Keratinocyte (primary cell): ENCODE measurements at regions not wholly inside any gene's neighbourhood (a gene's known extent, or its start where the extent isn't known, plus 50 kb on each side); places are given as distances from the start of the nearest gene placed in this dataset.

Source experiments
- DNase-seq: peaks from one replicate; pipeline ENCODE4 v3.0.0-alpha.2; 2011; ENCODE audit warnings: low read depth, missing footprints, low spot score
- FAIRE-seq: peaks from 2 replicates; lab custom pipeline; 2011; peaks lifted over from hg19 to GRCh38; lab: Jason Lieb, UNC
- H2AFZ ChIP-seq: 2 replicates; pipeline ENCODE4 v1.6.0; 2012; ENCODE audit warnings: low read length, control low read depth, inconsistent platforms; ENCODE audit not compliant: control insufficient read depth
- H3K27ac ChIP-seq: 2 replicates; pipeline ENCODE4 v1.5.1; 2011; ENCODE audit warnings: low read length; ENCODE audit not compliant: control insufficient read depth, insufficient read depth
- H3K27me3 ChIP-seq: 3 replicates; pipeline ENCODE4 v1.6.0; 2011; ENCODE audit warnings: low read length; ENCODE audit not compliant: control insufficient read depth, insufficient read depth; ENCODE audit errors: extremely low read depth
- H3K36me3 ChIP-seq, 2 experiments: 2 replicates in 1 of 2; 3 replicates in 1 of 2; pipeline ENCODE4 v1.5.1; 2011; ENCODE audit warnings: low read length in 2 of 2, mild to moderate bottlenecking in 1 of 2; ENCODE audit not compliant: control insufficient read depth in 2 of 2, insufficient read depth in 2 of 2; ENCODE audit errors: extremely low read depth in 1 of 2
- H3K4me1 ChIP-seq: 3 replicates; pipeline ENCODE4 v1.5.1; 2011; ENCODE audit warnings: low read length; ENCODE audit not compliant: control insufficient read depth, insufficient read depth; ENCODE audit errors: extremely low read depth
- H3K4me2 ChIP-seq: 3 replicates; pipeline ENCODE4 v1.6.0; 2011; ENCODE audit warnings: low read depth, low read length; ENCODE audit not compliant: control insufficient read depth, insufficient read depth; ENCODE audit errors: extremely low read depth
- H3K4me3 ChIP-seq, 3 experiments: fragments of 200-600 bp in 1 of 3; sonication (generic) in 1 of 3; 2 replicates in 2 of 3; 3 replicates in 1 of 3; pipeline ENCODE4 v1.5.1; 2011 to 2016; ENCODE audit warnings: low read length in 3 of 3, mild to moderate bottlenecking in 3 of 3, control low read depth in 2 of 3, inconsistent platforms in 1 of 3, low read depth in 1 of 3, mixed read lengths in 1 of 3, mixed run types in 1 of 3, moderate library complexity in 1 of 3; ENCODE audit not compliant: control insufficient read depth in 2 of 3, insufficient read depth in 2 of 3; ENCODE audit errors: extremely low read depth in 1 of 3
- H3K79me2 ChIP-seq: 2 replicates; pipeline ENCODE4 v1.6.0; 2012; ENCODE audit warnings: low read length; ENCODE audit not compliant: control insufficient read depth, insufficient read depth
- H3K9ac ChIP-seq: 3 replicates; pipeline ENCODE4 v1.6.0; 2011; ENCODE audit warnings: low read length; ENCODE audit not compliant: control insufficient read depth, insufficient read depth; ENCODE audit errors: extremely low read depth
- H3K9me1 ChIP-seq: 3 replicates; pipeline ENCODE4 v1.6.0; 2011; ENCODE audit warnings: low read length; ENCODE audit not compliant: control insufficient read depth, insufficient read depth; ENCODE audit errors: extremely low read depth
- H3K9me3 ChIP-seq: 2 replicates; pipeline ENCODE4 v1.5.1; 2012; ENCODE audit warnings: low read depth, low read length; ENCODE audit not compliant: control insufficient read depth
- H4K20me1 ChIP-seq: 3 replicates; pipeline ENCODE4 v1.6.0; 2011; ENCODE audit warnings: low read length; ENCODE audit not compliant: control insufficient read depth, insufficient read depth; ENCODE audit errors: extremely low read depth
- CTCF ChIP-seq, 3 experiments: IDR thresholded peaks in 1 of 3; conservative IDR thresholded peaks in 1 of 3; optimal IDR thresholded peaks in 1 of 3; 2 replicates in 2 of 3; 3 replicates in 1 of 3; pipeline versions ENCODE3 to v1.5.1; 2011; ENCODE audit warnings: low read length in 3 of 3, mild to moderate bottlenecking in 3 of 3, moderate library complexity in 2 of 3, control low read depth in 1 of 3, inconsistent platforms in 1 of 3; ENCODE audit not compliant: insufficient read depth in 2 of 3; ENCODE audit errors: extremely low read depth in 1 of 3
- EZH2 ChIP-seq: IDR thresholded peaks from one replicate; pipeline ENCODE4 v1.6.1; 2012; ENCODE audit warnings: inconsistent platforms, mild to moderate bottlenecking, low read length, moderate library complexity
- dilution Hi-C: fragments of 300-500 bp; cut with MboI; formaldehyde crosslinking; loops from one replicate; pipeline ENCODE4 v1.7.0; 2020; ENCODE audit warnings: low sequenced_read_pairs; ENCODE audit not compliant: extremely low pct_ligation_motif_present

- Histone ChIP-seq H3K27ac (no peak overlapping the region), H2AFZ (no peak overlapping the region), H3K36me3 (no peaks in the 10 kb centered on the region), H3K79me2 (no peaks in the 10 kb centered on the region), H3K27me3 (no peaks in the 10 kb centered on the region), H3K9me1 (no peaks in the 10 kb centered on the region), H4K20me1 (no peaks in the 10 kb centered on the region), H3K4me3 (no peak overlapping the region), H3K4me2 (no peak overlapping the region), H3K9ac (no peak overlapping the region), H3K9me3 (no peaks in the 10 kb centered on the region), H3K4me1 (no peaks in the 10 kb centered on the region)
- TF ChIP-seq CTCF (optimal IDR thresholded peaks at IDR 0.05 in 1 of 3, IDR thresholded peaks at IDR 0.05 in 1 of 3, conservative IDR thresholded peaks at IDR 0.05 in 1 of 3; ENCODE audit: extremely low read depth in 1 of 3, insufficient read depth in 2 of 3, low read length in 3 of 3) (no peak), EZH2 (no peak)
- no peak for FAIRE-seq
- DNase-seq, result no peak
- dilution Hi-C loops, result no loop called here
These were observed 486.6 kb downstream of the SQOR start for GRCh38 chr15:46121441-46121840.

DNA sequence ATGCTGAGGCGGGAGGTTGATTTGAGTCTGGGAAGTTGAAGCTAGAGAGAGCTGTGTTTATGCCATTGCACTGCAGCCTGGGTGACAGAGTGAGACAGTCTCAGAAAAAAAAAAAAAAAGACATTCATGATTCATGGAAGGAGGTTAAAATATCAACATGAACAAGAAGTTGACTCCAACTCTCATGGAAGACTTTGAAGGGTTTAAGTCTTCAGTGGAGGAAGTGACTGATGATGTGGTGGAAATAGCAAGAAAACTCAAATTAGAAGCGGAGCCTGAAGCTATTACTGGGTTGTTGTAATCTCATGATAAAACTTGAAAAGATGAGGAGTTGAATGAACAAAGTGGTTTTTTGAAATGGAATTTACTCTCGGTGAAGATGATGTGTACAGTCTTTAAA, 491.8 kb downstream of the SQOR start:
- Histone ChIP-seq H3K4me3 (no peak overlapping the region), H3K4me1 (no peaks in the 10 kb centered on the region), H2AFZ (no peak overlapping the region), H3K27ac (no peak overlapping the region), H3K36me3 (no peaks in the 10 kb centered on the region), H3K9ac (no peak overlapping the region), H3K27me3 (no peaks in the 10 kb centered on the region), H3K79me2 (no peaks in the 10 kb centered on the region), H3K9me3 (no peaks in the 10 kb centered on the region), H3K4me2 (no peak overlapping the region), H4K20me1 (no peaks in the 10 kb centered on the region), H3K9me1 (no peaks in the 10 kb centered on the region)
- DNase-seq (no peak), FAIRE-seq (no peak)
- dilution Hi-C loops, result no loop called here
- no peak for TF ChIP-seq CTCF (optimal IDR thresholded peaks at IDR 0.05 in 1 of 3, IDR thresholded peaks at IDR 0.05 in 1 of 3, conservative IDR thresholded peaks at IDR 0.05 in 1 of 3; ENCODE audit: extremely low read depth in 1 of 3, insufficient read depth in 2 of 3, low read length in 3 of 3)
- no peak for TF ChIP-seq EZH2
